Epidermal melanocyte (primary cell): ENCODE measurements at regions not wholly inside any gene's neighbourhood (a gene's known extent, or its start where the extent isn't known, plus 50 kb on each side); places are given as distances from the start of the nearest gene placed in this dataset.

Source experiments
- DNase-seq: peaks from one replicate; pipeline ENCODE4 v3.0.0; 2011; ENCODE audit warnings: low spot score; ENCODE audit not compliant: insufficient read length

DNA sequence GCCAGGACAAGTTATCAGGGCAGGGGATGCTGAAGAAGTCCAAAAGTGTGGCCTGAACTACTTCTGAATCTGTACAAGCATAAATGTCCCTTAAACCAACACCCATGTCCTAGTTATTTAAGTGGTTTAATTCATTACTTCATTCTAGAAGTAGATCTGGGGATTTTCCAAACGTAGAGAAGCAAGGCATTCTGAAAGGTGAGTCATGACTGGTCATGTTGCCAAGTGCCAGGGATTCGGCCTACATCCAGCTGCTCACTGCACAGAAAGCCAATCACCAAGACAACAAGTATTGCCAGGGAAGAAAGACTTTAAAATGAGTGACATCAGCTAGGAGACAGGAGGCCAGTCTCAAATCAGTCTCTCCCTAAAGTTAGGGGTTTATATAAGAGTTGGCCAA, 396.6 kb downstream of the GABRB3 start:
- DNase-seq = no peak

DNA sequence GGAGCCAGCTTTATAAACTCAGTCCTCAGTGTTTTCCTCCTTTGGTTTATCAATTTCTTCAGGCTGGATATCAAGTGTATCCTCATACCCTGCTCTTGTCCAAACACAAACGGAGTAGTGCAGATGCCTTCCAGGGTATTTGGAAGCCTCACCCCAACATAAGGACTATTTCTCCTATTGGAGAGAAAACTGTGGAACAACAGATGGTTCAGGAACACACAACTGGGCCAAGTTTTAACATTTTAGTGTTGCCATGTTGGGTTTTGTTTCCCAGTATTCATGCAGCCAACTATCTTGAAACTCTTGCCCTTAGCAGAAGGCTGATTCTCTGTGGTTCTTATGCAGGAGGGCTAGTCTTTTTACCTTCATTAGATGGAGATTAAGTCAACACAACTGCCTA, 398.1 kb downstream of the GABRB3 start:
- DNase-seq = no peak

DNA sequence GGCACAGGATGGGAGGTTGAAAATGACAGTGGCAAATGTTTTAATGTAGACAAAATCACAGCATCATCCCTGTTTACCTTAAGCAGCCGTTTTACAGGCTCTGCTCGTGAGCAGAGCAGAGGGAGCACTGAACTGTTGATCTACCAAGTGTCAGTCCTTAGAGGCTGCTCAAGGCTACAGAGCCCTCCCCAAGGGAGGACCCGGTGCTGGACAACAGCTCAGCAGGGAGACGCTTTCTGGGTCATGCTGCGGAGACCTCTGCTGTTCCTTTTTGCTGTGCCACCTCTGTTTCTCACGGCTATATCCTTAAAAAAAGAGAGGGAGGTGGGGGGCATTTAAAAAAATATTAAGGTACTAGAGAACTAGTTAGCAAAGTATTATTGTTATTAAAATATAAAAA, 400.2 kb downstream of the GABRB3 start:
- DNase-seq = no peak

DNA sequence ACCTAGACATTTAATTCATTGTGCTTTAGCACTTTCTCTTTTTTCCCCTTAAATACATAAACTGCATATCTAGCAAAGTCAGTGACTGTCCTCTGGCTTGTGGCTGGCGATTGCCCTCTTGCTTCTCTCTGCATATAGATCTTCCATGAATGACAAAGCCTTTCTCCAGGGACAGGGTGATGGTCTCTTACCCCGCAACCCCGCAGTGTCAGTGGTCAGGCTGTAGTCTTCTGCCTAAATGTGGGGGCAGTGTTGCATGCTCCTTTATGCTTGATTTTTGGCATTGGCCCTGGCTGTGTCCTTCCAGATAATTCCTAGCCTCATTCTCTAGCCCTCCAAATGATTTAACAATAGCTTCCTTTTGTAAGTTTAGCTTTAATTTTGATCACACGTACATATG, 407.8 kb downstream of the GABRB3 start:
- DNase-seq = no peak

DNA sequence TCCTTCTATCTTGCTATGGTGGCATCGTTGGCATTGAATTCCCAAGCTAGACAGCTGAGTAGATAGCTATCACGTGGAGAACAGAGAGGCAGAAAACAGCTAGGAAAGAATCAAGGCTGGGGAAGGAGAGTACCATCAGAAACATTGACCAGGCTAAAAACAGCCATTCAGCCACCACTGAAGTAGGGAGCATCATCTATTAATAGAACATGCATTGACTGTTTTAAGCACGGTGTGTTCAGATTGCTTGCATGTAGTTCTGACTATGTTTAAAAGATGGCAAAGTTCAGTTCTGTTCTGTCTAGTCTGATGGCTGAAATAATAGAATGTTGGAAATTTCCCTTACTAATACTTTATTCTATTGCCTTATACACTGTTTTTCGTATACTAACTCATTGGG, 413.0 kb downstream of the GABRB3 start:
- DNase-seq = no peak

DNA sequence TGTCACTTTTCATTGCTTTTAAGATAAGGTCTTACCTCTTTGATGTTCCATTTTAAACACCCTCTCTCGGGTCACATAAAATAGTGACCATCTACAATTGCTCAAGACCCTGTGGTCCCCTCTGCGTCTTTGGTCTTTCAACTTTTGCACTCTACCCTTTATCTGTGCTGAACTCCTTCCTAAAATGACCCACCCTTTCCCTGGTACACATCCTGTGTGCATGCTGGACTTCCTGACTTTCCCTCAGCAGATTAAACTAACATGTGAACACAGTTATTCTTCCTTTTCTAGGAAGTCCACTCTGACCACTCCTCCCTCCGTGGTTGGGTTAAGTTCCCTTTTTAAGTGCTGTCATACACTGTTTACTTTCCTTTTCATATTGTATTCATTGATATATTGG, 414.2 kb downstream of the GABRB3 start:
- DNase-seq = no peak

DNA sequence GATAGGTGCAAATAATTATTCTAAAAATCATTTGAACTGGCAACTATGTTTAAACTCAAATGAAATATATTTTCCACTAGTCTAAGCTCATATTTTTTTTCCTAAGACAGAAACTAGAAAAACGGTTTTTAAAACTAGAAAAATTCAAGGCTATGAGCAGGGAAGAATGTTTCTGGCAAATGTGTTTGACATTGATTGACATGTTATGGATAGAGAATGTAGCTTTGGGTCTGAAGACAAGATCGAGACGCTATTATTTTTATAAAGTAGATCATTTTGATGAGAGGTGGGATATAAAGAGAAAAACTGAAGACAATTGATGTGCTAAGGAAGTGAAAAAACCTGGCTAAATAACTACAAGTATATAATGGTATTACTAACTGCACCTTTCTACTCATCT, 415.2 kb downstream of the GABRB3 start:
- DNase-seq = no peak

DNA sequence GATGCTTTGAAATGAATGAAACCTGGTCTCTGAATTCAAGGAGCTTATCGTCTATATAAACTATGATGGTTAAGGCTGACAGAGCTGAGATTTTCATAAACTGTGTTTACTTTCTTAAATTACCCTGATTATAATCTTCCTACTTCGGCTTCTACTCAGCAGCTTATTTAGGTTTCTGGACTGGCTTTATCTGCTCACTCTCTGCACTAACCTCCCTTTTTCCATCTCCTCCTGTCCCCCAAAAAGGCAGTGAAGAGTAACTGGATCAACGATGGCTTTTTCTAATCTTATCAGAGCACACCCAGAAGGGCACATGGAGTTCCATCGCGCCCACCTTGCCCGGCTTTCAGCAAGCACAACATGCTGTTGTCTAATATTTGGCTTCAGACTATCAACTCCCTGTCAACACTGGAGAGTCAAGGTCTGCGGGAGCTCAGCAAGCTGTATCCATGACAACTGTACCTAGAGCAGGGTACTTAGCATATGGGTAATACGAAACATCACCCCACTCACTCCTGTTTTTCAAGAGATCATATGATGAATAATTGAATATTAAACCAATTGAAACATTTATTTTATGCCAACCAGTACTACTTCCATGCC, 417.3 kb downstream of the GABRB3 start:
- no peak for DNase-seq

DNA sequence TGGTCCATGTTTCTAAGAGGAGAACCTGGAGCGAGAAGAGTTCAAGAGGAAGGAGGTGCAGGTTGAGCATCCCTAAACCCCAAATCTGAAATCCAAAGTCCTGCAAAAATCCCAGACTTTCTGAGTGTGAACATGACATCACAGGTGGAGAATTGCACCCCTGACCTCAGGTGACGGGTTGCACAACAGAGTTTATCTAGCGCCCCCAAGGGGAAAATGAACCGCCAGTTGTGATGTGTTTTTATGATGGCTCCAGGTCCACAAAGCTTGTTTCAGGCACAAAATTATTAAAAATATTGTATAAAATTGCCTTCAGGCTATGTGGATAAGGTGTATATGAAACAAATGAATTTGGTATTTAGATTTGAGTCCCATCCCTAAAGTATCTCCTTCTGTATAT, 420.0 kb downstream of the GABRB3 start:
- DNase-seq = no peak

DNA sequence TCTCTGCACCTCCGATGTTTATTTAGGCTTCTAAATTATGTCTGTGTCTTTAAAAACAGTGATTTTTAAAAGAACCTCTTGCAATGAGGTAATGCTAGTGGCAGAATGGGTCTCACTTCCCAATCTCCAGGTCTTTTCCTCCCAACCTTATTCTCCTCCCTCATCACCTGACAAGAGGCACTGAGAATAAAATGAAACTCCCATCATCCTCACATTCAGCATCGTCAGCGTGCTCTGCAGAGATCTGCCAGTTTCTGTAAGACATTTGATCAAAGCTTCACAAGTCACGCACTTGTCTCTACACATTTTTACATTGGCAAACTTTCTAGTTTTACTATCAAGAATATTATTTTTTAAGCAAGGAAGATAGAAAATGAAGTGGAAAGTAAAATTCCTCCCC, 420.5 kb downstream of the GABRB3 start:
- DNase-seq = no peak

DNA sequence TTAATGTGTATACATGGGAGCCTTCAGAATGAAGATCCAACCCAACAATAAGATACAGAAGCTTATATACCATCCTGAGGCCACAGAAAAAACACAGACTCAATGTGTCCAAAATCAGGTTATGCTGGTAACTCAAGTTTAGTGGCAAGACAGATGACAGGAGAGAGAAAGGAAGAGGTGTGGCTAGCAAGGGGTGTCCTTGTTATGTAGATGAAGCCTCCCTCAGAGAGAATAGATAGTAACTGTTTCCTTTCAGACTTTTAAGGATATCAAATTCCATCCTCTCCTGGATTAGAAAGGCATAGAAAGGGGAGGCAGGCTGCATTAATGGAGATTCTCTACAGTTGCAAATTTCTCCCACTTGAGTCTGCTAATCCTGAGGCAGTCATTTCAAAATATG, 447.4 kb downstream of the GABRB3 start:
- no peak for DNase-seq

DNA sequence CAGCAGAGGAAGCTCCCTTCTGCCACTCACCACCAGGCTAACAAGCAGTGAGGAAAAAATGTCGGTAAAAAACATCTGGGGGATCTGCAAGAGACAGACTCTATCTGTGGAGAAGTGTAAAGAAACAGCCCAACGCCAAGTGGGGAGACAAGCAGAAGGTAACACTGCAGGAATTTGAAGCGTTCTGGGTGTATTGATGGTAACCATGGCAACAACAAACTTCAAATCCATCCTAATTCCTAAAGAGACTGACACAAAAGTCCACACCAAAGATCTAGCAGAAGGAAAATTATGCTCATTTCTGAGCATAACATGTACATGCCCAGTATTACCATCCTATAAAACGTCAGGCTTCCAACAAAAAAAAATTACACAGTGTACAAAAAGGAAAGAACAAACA, 449.3 kb downstream of the GABRB3 start:
- DNase-seq = no peak

DNA sequence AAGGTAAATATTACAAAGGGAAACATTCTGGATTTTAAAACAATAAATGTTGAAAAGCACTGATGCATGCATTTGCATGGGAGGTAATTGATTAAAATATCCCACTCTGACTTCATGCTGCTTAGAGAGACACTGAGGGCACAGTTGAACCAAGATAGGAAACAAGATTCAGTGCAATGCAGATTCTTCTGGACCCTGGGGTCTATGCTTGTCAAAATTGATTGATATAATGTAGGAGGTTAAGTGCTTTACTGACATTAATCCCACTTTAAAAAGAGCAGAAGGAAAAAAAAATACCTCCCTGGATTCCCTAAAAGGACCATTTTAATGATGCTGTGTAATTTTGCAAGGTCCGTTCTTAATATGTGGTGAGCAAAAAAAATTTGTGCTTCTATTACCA, 454.2 kb downstream of the GABRB3 start:
- DNase-seq = no peak

DNA sequence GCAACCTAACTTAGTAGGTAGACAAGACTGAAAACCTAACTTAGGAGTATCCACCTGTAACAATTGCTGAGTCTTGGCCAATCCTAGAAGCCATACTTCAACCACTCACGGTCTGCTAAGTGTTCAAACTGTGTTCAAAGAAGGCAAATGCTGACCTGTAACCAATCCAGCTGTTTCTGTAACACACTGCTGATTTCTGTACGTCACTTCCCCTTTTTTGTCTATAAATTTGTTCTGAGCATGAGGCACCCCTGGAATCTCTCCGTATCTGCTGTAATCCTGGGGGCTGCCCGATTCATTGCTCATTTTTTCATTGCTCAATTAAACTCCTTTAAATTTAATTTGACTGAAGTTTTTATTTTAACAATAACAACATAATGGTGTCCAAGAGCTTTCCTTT, 451.4 kb upstream of the ATP10A start:
- no peak for DNase-seq

DNA sequence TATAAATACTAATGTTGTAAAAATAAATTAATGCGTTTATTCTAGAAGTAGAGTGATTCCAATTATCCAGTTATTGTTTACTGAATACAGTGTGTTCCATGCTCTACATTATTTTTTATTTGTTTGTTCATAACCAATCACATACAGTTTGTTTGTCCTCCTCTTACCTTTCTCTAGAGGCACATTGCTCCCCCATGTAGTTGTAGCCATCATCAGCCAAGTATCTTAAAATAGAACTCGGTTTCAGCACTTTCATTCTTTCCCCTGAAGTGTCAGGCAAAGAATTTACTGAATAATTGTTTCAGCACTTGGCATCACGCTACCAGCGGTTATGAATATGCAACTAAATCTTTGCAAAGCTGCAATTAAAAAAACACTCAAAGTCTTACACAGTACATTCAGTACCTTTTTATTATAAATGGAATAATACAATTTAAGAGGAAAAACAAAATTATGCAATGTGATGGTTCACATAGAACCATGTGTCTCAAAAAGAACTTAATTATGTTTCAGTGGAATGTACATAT, 448.6 kb upstream of the ATP10A start:
- no peak for DNase-seq

DNA sequence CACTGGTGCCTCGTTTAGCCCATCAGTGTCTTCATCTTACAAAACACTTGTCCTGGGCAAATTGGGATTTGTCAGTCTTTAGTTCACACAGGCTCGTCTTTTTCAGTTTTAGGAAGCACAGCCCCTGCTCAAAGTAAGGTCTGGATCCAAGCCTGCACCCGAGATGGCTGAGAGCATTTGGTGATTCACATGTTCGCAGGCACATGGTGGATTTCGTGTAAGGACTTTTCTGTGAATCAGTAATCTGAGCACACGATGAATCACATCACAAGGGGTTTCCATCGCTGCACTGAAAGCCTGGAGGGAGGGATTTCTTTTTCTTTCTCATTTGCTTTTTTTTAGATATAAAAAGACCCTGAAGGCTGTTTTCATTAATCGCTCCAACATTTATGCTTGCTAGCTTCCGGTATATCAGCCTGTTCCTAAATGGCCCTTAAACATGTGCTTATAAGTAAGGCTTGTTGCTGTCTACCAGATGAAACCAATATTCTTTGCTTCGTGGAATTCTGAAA, 435.6 kb upstream of the ATP10A start:
- no peak for DNase-seq

DNA sequence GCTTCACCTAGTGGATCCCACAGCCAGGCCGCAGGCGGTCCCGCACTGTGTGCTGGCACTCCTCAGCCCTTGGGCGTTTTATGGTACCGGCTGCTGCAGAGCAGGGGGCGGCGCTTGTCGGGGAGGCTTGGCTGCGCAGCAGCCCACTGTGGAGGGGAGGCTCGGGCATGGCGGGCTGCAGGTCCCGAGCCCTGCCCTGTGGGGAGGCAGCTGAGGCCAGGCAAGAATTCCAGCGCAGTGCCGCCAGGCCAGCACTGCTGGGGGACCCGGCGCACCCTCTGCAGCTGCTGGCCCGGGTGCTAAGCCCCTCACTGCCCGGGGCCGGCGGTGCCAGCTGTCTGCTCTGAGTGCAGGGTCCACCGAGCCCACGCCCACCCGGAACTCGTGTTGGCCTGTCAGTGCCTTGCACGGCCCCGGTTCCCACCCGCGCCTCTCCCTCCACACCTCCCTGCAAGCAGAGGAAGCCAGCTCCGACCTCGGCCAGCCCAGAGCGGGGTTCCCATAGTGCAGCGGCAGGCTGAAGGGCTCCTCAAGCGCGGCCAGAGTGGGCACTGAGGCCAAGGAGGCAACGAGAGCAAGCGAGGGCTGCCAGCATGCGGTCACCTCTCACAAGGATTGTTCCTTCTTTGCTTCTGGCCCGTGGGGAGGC, 435.0 kb upstream of the ATP10A start:
- no peak for DNase-seq

DNA sequence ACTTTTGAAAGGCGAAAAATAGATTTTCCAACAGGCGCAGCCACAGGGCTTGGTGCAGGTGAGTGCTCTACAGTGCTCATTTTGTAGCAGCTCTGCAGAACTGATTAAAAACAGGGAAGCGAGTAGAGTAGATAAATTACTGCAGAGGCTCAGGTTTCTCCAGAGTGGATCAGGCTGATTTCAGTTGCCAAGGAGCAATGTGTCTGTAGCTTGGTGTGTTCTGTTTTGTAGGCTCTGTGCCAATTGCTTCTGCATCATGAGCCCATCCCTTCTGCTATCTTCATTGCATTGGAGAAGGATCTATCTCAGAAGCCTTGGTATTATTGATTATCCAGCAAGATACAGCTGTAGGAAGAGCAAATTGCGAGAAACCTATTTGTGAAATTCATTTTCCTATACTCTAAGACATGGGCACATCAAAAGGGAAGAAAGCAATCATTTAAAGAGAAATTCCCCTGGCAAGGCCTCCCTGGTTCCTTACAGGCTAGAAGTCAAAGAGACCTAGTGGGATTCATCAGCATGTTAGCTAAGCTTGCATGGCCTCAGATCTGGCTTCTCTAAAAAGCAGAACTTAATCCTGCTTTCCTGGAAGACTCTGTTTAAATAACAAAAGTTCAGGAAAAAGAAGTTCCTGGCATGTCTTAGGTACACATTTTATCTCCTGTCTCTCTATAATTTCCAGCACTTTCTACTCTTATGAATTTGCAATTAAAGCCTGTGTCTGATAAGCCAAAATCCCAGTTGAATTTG, 432.4 kb upstream of the ATP10A start:
- no peak for DNase-seq

DNA sequence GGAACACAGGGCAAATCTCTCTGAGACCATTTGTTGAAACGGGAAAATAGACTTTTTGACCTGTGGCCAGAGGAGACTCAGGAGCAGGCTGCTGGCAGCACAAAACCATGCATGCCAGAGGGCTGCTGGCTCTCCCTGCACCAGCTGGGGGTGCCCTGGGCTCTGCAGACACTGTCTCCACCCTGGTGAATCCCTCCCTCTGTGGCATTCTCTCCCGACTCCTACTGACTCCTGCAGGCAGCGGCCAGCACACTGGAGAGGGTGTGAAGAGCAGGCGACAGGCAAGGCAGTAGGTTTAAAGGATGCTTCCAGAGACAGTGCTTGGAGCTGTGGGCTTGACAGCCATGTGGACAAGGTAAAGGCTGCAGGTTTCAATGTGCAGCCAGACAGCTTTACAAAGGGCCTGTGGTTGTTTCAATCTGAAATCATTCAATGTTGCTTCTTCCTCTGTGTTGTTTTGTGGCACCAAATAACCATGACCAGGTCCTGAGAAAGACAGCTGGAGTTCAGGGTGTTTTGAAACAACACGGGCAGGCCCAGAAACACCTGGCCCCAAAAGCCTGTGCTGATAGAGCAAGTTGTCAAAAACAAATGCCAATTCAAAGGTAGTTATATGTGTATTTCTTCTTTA, 431.0 kb upstream of the ATP10A start:
- DNase-seq = no peak

DNA sequence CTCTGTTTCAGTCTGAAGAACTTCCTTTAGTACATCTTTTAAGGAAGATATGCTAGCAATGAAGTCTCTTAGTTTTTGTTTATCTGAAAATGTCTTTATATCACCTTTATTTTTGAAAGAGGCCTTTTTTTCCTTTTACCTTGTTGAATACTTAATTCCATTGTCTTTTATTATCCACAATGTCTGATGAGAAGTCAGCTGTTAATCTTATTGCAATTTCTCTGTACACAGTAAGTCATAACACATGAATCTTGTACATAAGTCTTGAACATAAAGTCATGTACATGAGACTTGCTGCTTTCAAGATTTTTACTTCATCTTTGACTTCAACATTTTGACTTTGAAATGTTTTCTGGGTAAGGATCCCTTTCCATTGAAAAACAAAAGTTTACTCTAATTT, 424.3 kb upstream of the ATP10A start:
- no peak for DNase-seq

DNA sequence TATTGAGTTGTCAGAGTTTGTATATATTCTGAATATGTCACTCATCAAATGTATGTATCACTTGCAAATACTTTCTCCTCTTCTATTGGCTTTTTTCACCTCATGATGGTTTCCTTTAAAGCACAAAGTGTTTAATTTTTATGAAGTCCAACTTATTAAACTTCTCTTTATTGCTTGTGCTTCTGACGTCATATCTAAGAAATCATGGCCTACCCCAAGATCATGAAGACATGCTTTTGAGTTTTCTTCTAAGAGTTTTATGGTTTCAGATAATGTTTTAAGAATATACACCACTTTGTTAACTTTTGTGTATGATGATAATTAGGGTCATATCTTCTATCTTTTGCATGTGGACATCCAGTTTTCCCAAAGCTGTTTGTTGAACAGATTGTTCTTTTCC, 417.2 kb upstream of the ATP10A start:
- DNase-seq = no peak

DNA sequence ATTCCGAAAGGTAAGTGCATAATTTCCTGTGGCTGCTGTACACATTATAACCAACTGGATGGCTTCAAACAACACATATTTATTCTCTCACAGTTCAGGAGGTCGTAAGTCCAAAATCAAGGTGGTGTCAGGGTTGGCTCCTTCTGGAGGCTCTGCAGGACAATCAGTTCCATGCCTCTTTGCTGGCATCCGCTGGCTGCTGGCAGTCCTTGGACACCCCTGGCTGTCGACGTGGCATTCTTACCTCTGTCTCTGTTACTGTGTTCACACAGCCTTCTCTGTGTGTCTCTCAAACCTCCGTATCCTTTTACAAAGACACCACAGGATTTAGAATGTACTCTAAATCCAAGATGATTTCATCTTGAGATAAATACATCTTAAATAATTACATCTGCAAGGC, 398.8 kb upstream of the ATP10A start:
- DNase-seq = no peak
